OCI-LY7 (cell line): ENCODE measurements at regions not wholly inside any gene's neighbourhood (a gene's known extent, or its start where the extent isn't known, plus 50 kb on each side); places are given as distances from the start of the nearest gene placed in this dataset.

Experiments used
- BruUV-seq: library from RNA; stranded (reverse); fragments of 400-500 nt; replicated peaks from 2 replicates; lab custom pipeline; 2021; lab: Mats Ljungman, UMichigan
- CTCF ChIA-PET: fragments of 300-600 bp; sonication (Branson Sonifier 250); formaldehyde crosslinking; loops from one replicate; lab custom pipeline; 2022; ENCODE audit warnings: antibody characterized with exemption; ENCODE audit not compliant: unreplicated experiment; lab: Charles Lee
- POLR2A ChIA-PET: fragments of 300-600 bp; sonication (Branson Sonifier 250); formaldehyde crosslinking; loops from one replicate; lab custom pipeline; 2022; ENCODE audit warnings: antibody characterized with exemption; lab: Charles Lee
- DNase-seq: peaks from one replicate; pipeline ENCODE4 v3.0.0-alpha.2; 2015; ENCODE audit warnings: low spot score
- H2AFZ ChIP-seq: fragments of 200-600 bp; sonication (generic), shearing (Covaris generic); 2 replicates; pipeline ENCODE4 v1.6.1; 2014; ENCODE audit warnings: mild to moderate bottlenecking, antibody characterized with exemption, low read length, moderate library complexity
- H3K27ac ChIP-seq: fragments of 200-600 bp; sonication (generic); 2 replicates; pipeline ENCODE4 v1.5.1; 2014; ENCODE audit warnings: mixed run types, low read depth, mild to moderate bottlenecking, moderate library complexity, low read length, inconsistent platforms; ENCODE audit not compliant: poor library complexity, severe bottlenecking
- H3K36me3 ChIP-seq: fragments of 200-600 bp; sonication (generic); 2 replicates; pipeline ENCODE4 v1.6.1; 2014; ENCODE audit warnings: mild to moderate bottlenecking, antibody characterized with exemption, low read length, moderate library complexity, mixed read lengths; ENCODE audit not compliant: insufficient read depth
- H3K4me1 ChIP-seq: fragments of 200-600 bp; sonication (generic); 2 replicates; pipeline ENCODE4 v1.5.1; 2014; ENCODE audit warnings: mild to moderate bottlenecking, low read length; ENCODE audit not compliant: insufficient read depth, poor library complexity, severe bottlenecking
- H3K4me2 ChIP-seq: fragments of 200-600 bp; sonication (generic); 2 replicates; pipeline ENCODE4 v1.6.1; 2014; ENCODE audit warnings: mild to moderate bottlenecking, low read length
- H3K4me3 ChIP-seq: fragments of 200-600 bp; sonication (generic); 2 replicates; pipeline ENCODE4 v1.5.1; 2014; ENCODE audit warnings: mild to moderate bottlenecking, low read depth, low read length; ENCODE audit not compliant: poor library complexity, severe bottlenecking
- H3K79me2 ChIP-seq: fragments of 200-600 bp; sonication (generic); 2 replicates; pipeline ENCODE4 v1.6.1; 2016; ENCODE audit warnings: low read depth, mild to moderate bottlenecking, low read length, moderate library complexity, mixed read lengths; ENCODE audit not compliant: insufficient read depth
- H3K9me2 ChIP-seq: fragments of 200-600 bp; sonication (generic); 2 replicates; pipeline ENCODE4 v1.6.1; 2016; ENCODE audit warnings: mild to moderate bottlenecking, low read length, mixed read lengths; ENCODE audit not compliant: insufficient read depth
- H3K9me3 ChIP-seq: fragments of 200-600 bp; sonication (generic); 2 replicates; pipeline ENCODE4 v1.6.1; 2014; ENCODE audit warnings: mild to moderate bottlenecking, mixed run types, low read length, mixed read lengths
- H4K20me1 ChIP-seq: fragments of 200-600 bp; sonication (generic); 2 replicates; pipeline ENCODE4 v1.6.1; 2014; ENCODE audit warnings: mild to moderate bottlenecking, antibody characterized with exemption, low read length, moderate library complexity, mixed read lengths; ENCODE audit not compliant: insufficient read depth
- CTCF ChIP-seq: fragments of 200-600 bp; sonication (generic); conservative IDR thresholded peaks from 2 replicates; pipeline ENCODE4 v1.5.1; 2014; ENCODE audit warnings: mild to moderate bottlenecking, antibody characterized with exemption, low read length, moderate library complexity, mixed read lengths
- EZH2phosphoT487 ChIP-seq: fragments of 200-600 bp; sonication (generic); IDR thresholded peaks from 2 replicates; pipeline ENCODE4 v1.6.1; 2018; ENCODE audit warnings: low read depth, borderline replicate concordance, mild to moderate bottlenecking, mixed run types, antibody characterized with exemption, low read length, moderate library complexity, mixed read lengths
- intact Hi-C: fragments of 100-400 bp; cut with micrococcal nuclease; formaldehyde crosslinking; loops from one replicate; pipeline ENCODE4 v1.10.0; 2022; ENCODE audit not compliant: unreplicated experiment

DNA sequence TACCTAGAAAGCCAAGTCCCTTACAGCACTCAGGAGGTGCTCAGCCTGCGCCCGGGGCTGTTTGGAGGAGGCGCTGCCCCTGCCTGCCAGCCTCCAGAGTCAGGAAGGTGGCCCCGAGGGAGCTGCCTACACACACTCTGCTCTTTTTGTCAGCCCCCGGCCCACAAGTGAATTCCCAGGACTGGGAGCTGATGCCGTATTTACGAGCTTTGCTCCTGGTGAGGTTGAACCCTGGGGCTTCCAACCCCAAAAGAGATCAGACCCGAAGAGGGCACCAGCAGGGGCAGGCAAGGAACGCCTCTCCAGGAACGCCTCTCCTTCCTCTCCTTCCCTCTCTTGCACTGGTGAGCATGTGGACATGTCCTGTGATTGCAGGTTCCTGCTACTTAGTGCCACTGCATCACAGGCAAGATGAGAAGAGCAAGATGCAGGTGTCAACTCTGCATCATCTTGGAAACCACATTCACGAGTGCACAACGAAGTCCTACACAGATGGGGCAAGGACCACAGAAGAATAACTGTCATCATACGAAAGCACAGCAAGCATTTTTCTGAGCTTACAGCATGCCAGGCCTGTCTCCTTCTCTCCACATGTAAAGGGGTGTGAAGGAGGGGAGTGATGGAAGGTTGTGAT, 126.7 kb downstream of the NDUFA10 start:
- no peaks in the 10 kb centered on the region for H3K9me2 ChIP-seq
- no TSS peak for BruUV-seq
- no peak overlapping the region for H3K4me3 ChIP-seq
- H3K4me1 ChIP-seq = no peaks in the 10 kb centered on the region
- DNase-seq = no peak
- no peaks in the 10 kb centered on the region for H3K36me3 ChIP-seq
- no peak overlapping the region for H3K27ac ChIP-seq
- H3K4me2 ChIP-seq = no peak overlapping the region
- ChIA-PET POLR2A (interaction anchor here (0.5 kb wide), 1 partner anchor 807 kb away, joined by 3 read pairs; no protein-coding TSS in a partner anchor), CTCF (no interaction called here)
- intact Hi-C loops = no loop called here
- H3K79me2 ChIP-seq = no peaks in the 10 kb centered on the region
- H2AFZ ChIP-seq = no peak overlapping the region
- H4K20me1 ChIP-seq = no peaks in the 10 kb centered on the region
- TF ChIP-seq EZH2phosphoT487 (no peak), CTCF (no peak)
- H3K9me3 ChIP-seq = no peaks in the 10 kb centered on the region

DNA sequence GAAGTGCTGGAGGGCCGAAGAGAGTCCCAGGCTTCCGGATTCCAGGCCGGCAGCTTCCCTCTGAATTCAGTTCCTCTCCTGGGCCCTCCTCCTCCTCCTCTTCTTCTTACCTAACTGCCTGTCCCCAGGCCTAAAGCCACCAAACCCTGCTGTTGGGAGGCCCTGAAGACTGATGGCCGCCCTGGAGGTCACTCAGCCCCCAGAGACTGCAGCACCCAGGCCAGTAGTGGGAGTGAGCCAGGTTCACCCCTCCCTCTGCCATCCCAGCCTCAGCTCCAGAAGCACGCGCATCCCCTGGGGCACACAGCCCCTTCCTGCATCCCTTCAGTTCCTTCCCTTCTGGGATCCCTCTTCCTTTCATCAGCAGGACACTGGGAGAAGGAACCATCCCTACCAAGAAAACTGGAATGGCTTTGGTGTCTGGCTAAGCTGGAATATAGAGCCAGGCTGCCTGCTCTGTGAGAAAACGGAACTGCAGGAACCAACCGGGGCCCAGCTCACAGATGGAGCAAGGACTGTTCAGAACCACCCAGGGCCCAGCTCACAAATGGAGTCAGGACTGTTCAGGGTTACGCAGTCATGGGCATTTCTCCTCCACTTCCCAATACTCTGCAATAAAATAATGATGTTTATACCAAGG, 127.4 kb downstream of the NDUFA10 start:
- no peak overlapping the region for H3K4me3 ChIP-seq
- no peak overlapping the region for H2AFZ ChIP-seq
- intact Hi-C loops = no loop called here
- H3K4me2 ChIP-seq = no peak overlapping the region
- H3K79me2 ChIP-seq = no peaks in the 10 kb centered on the region
- no peak for DNase-seq
- no peak overlapping the region for H3K27ac ChIP-seq
- CTCF ChIA-PET = no interaction called here
- POLR2A ChIA-PET = interaction anchor here (0.5 kb wide), 1 partner anchor 806 kb away, joined by 3 read pairs; no protein-coding TSS in a partner anchor
- no peaks in the 10 kb centered on the region for H4K20me1 ChIP-seq
- TF ChIP-seq EZH2phosphoT487 (no peak), CTCF (no peak)
- BruUV-seq = no TSS peak
- no peaks in the 10 kb centered on the region for H3K9me3 ChIP-seq
- no peaks in the 10 kb centered on the region for H3K4me1 ChIP-seq
- H3K36me3 ChIP-seq = no peaks in the 10 kb centered on the region
- H3K9me2 ChIP-seq = no peaks in the 10 kb centered on the region

DNA sequence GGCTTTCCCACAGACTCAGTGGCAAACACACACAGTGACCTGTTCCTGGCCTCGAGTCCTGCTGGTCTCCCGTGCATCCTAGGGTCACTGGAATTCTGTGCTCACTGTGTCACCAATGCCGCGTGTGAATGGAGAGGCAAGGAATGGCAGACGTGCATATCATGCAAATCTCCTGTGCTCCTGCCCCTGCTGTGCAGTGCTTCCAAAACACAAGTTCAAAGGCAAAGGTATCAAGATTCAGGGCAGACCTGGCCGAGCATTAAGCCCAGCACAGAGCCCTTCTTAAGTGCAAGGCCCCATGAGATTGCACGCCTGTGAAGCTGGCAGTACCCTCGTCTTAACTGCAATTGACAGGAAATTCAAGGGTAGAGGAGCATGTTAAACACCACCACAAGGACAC, 129.1 kb downstream of the NDUFA10 start:
- POLR2A ChIA-PET = interaction anchor here (0.6 kb wide), 1 partner anchor 568 kb away, joined by 3 read pairs; no protein-coding TSS in a partner anchor
- no peak overlapping the region for H2AFZ ChIP-seq
- no peak for DNase-seq

More for the DNA sequence above, 129.1 kb downstream of the NDUFA10 start:
- H3K27ac ChIP-seq = no peak overlapping the region
- H3K4me1 ChIP-seq = no peaks in the 10 kb centered on the region
- H3K4me2 ChIP-seq = no peak overlapping the region
- CTCF ChIA-PET = no interaction called here
- no peaks in the 10 kb centered on the region for H3K9me3 ChIP-seq
- no TSS peak for BruUV-seq
- no peaks in the 10 kb centered on the region for H3K9me2 ChIP-seq
- no peaks in the 10 kb centered on the region for H3K79me2 ChIP-seq
- H3K4me3 ChIP-seq = no peak overlapping the region
- no peaks in the 10 kb centered on the region for H3K36me3 ChIP-seq
- no peaks in the 10 kb centered on the region for H4K20me1 ChIP-seq
- intact Hi-C loops = no loop called here
- TF ChIP-seq CTCF (no peak), EZH2phosphoT487 (no peak)
